Gastroesophageal sphincter (tissue), 4 donors: ENCODE measurements at regions not wholly inside any gene's neighbourhood (a gene's known extent, or its start where the extent isn't known, plus 50 kb on each side); places are given as distances from the start of the nearest gene placed in this dataset.

Source experiments
- ATAC-seq: fragments of 150-250 bp; one replicate; pipeline ENCODE4 v1.9.1; 2016; ENCODE audit warnings: mild to moderate bottlenecking, moderate library complexity
- H3K27ac ChIP-seq, 4 donors: fragments of 200-600 bp; sonication (generic) in 3 of 4; 1 replicate in 3 of 4; 2 replicates in 1 of 4; pipeline ENCODE4 v1.5.1; 2016 to 2019
- H3K27me3 ChIP-seq: fragments of 200-600 bp; sonication (generic); one replicate; pipeline ENCODE4 v1.5.1; 2019
- H3K36me3 ChIP-seq, 2 donors: fragments of 200-600 bp; sonication (generic); one replicate each; pipeline ENCODE4 v1.5.1; 2019; ENCODE audit warnings: control low read depth in 1 of 2
- H3K4me1 ChIP-seq, 3 donors: fragments of 200-600 bp; sonication (generic); 1 replicate in 2 of 3; 2 replicates in 1 of 3; pipeline ENCODE4 v1.5.1; 2016 to 2019; ENCODE audit warnings: control low read depth in 2 of 3
- H3K4me3 ChIP-seq, 2 donors: fragments of 200-600 bp; sonication (generic); one replicate each; pipeline ENCODE4 v1.5.1; 2019; ENCODE audit warnings: mild to moderate bottlenecking in 1 of 2, moderate library complexity in 1 of 2
- H3K9me3 ChIP-seq, 3 donors: fragments of 200-600 bp; sonication (generic); one replicate each; pipeline ENCODE4 v1.5.1; 2017 to 2019; ENCODE audit warnings: control low read depth in 2 of 3
- CTCF ChIP-seq, 4 experiments: fragments of 200-600 bp in 2 of 4; fragments of 450-650 bp in 2 of 4; sonication (generic) in 1 of 4; IDR thresholded peaks; one replicate each; pipeline ENCODE4 v1.5.1; 2017 to 2019; ENCODE audit warnings: antibody characterized with exemption in 4 of 4, mild to moderate bottlenecking in 2 of 4, moderate library complexity in 2 of 4
- EP300 ChIP-seq: sonication (generic); formaldehyde crosslinking; IDR thresholded peaks from one replicate; pipeline ENCODE4 v1.6.1; 2017; ENCODE audit warnings: antibody characterized with exemption, mild to moderate bottlenecking
- POLR2A ChIP-seq, 2 donors: fragments of 450-650 bp; IDR thresholded peaks; one replicate each; pipeline ENCODE4 v1.6.1; 2017; ENCODE audit warnings: antibody characterized with exemption in 2 of 2, mild to moderate bottlenecking in 2 of 2, moderate library complexity in 1 of 2
- POLR2AphosphoS5 ChIP-seq: sonication (generic); formaldehyde crosslinking; IDR thresholded peaks from one replicate; pipeline ENCODE4 v1.6.1; 2017; ENCODE audit warnings: antibody characterized with exemption
- WGBS, 2 donors: methylation state at CpG; one replicate each; pipeline ENCODE4 v1.1.5; 2018; ENCODE audit warnings: low coverage in 1 of 2; 5-methylcytosine and 5-hydroxymethylcytosine counted together

DNA sequence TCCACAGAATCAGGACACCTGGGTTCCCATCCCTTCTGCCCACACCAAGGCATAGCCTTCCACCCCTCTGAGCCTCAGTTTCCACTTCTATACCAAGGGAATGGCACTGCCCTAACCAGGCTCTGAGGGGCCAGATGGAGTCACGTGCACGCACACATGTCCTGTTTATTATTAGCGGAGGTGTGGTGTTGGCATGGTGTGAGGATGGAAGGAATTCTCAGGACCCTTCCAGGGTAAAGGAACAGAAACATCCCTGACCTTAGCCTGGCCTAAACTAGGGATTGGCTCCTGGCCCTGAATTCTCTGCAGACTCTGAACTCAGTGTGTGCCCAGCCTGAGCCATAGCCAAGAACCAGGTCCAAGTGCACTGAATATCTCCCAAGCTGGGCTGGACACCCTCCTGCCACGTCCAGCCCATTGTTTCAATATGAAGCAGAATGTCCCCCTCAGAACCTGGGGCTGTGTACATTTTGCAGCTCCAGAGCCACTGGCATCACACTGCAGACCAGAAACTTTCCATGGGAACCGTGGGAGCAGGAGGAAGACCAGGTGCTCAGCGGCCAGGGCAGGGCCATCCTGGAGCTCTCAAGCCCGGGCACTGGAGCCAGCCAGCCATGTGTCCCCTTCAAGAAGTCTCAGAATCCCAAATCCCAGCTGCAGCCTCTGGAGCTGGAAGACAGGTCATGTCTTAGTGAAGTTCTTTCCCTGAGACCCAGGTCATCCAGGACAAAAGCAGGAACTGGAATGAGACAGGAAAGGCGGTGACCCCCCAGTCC is 208.4 kb downstream of the ANKRD60 start:
- no peak for ATAC-seq
- Histone ChIP-seq H3K27me3 (peaks cover 11% of the 10 kb centered on the region), H3K9me3 (peaks cover 0 to 3% (median 0%) of the 10 kb centered on the region in 3 donors), H3K36me3 (no peaks in the 10 kb centered on the region), H3K4me3 (no peak overlapping the region), H3K27ac (peak overlapping the region in 1 of 4 donors; percentile 26), H3K4me1 (peaks cover 0 to 28% (median 9%) of the 10 kb centered on the region in 3 donors)
- TF ChIP-seq POLR2A (IDR thresholded peaks at IDR 0.05): no peak
- TF ChIP-seq POLR2AphosphoS5: no peak
- TF ChIP-seq EP300: no peak
- TF ChIP-seq CTCF (IDR thresholded peaks at IDR 0.05): no peak
- 80 to 86% methylated on average over 1 to 4 of the region's 8 CpGs for WGBS, 2 donors

- Histone ChIP-seq H3K9me3 (peaks cover 0 to 6% (median 0%) of the 10 kb centered on the region in 3 donors), H3K4me1 (peaks cover 0 to 26% (median 9%) of the 10 kb centered on the region in 3 donors), H3K4me3 (no peak overlapping the region), H3K36me3 (no peaks in the 10 kb centered on the region), H3K27ac (peak overlapping the region in 2 of 4 donors; percentile 60 to 61), H3K27me3 (peaks cover 4% of the 10 kb centered on the region)
- 54 to 81% methylated on average over 5 to 6 of the region's 24 CpGs for WGBS, 2 donors
- TF ChIP-seq POLR2AphosphoS5 (no peak), POLR2A (IDR thresholded peaks at IDR 0.05) (no peak), EP300 (no peak), CTCF (IDR thresholded peaks at IDR 0.05) (no peak)
- no peak for ATAC-seq
Measured at GRCh38 chr20:58019027-58019849, 209.2 kb downstream of the ANKRD60 start.

DNA sequence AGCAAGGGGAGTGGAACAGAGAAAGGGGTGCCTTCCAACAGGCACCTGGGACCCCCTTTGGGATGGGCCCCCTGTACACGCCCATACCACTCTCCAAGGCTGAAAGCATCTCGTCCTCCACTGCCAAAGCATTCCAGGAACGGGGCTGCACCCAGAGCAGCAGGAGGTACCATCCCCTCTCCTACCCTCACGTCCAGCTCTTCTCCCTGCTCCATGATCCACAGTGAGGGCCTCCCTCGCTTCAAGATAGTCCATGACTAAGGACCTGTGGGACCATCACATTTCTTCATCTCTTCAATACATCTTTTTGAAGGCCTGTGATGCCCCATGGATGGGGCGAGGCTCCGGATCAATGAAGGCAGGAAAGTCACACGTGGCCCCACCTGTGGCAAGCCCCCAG is 209.9 kb downstream of the ANKRD60 start:
- WGBS, 2 donors: 100% methylated on average over 4 of the region's 8 CpGs; no CpG with 5 or more reads in 1 of the 2 donors
- TF ChIP-seq POLR2A (IDR thresholded peaks at IDR 0.05): no peak
- no peak for TF ChIP-seq CTCF (IDR thresholded peaks at IDR 0.05)
- TF ChIP-seq POLR2AphosphoS5: no peak
- TF ChIP-seq EP300: no peak
- peak overlapping the region in 3 of 4 donors; percentile 53 to 61 (median 60) for H3K27ac ChIP-seq
- no peaks in the 10 kb centered on the region for H3K36me3 ChIP-seq
- H3K9me3 ChIP-seq: peaks cover 0 to 6% (median 0%) of the 10 kb centered on the region in 3 donors
- H3K4me3 ChIP-seq: no peak overlapping the region
- H3K27me3 ChIP-seq: no peaks in the 10 kb centered on the region
- H3K4me1 ChIP-seq: peaks cover 0 to 26% (median 9%) of the 10 kb centered on the region in 3 donors
- no peak for ATAC-seq

- Histone ChIP-seq H3K36me3 (no peaks in the 10 kb centered on the region), H3K27me3 (no peaks in the 10 kb centered on the region), H3K4me3 (no peak overlapping the region), H3K27ac (peak overlapping the region in 3 of 4 donors; percentile 53 to 61 (median 60)), H3K9me3 (peaks cover 0 to 6% (median 0%) of the 10 kb centered on the region in 3 donors), H3K4me1 (peaks cover 0 to 26% (median 9%) of the 10 kb centered on the region in 3 donors)
- 71 to 85% methylated on average over 6 of the region's 16 CpGs for WGBS, 2 donors
- ATAC-seq: no peak
- TF ChIP-seq POLR2A (IDR thresholded peaks at IDR 0.05) (no peak), CTCF (IDR thresholded peaks at IDR 0.05) (no peak), POLR2AphosphoS5 (no peak), EP300 (no peak)
Measured at GRCh38 chr20:58017970-58018530, 210.4 kb downstream of the ANKRD60 start.
